LHCN-M2 (cell line): ENCODE measurements at regions not wholly inside any gene's neighbourhood (a gene's known extent, or its start where the extent isn't known, plus 50 kb on each side); places are given as distances from the start of the nearest gene placed in this dataset.

Experiments used
- DNase-seq: peaks from one replicate; pipeline ENCODE4 v3.0.0-alpha.2; 2012; ENCODE audit warnings: low read depth

DNA sequence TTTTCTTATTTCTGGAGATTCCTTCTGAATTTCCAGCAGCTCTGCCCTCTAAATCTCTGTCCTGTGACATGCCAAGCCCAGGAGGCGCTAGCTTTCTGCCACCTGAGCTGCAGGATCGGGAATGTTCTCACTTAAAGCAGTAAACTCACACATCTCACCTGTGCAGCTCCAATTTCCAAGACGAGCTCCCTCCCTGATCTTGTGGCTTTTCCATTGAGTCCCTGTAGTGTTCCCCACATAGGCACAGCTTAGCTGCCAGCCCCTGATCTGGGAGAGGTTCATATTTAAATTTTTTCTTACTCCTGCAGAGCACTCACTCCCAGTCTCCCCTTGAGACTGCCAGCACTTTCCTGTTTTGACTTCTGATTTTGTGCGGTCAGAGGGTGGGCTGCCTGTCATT is 479.3 kb downstream of the GLRX3 start:
- no peak for DNase-seq

DNA sequence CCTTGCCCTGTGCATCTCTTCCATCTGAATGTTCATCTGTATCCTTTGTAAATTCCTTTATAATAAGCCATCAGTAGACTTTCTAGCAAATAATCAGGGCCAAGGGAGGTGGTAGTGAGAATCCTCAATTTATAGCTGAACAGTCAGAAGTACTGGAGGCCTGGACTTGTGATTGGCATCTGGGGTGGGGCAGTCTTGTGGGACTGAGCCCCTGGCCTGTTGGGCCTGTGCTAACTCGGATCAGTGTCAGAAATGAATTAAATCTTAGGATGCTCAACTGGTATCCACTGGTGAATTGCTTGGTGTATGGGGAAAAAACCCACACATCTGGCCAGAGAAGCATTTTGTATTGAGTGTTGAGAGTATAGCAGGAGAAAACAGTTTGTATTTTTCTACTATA is 481.8 kb downstream of the GLRX3 start:
- DNase-seq = no peak

DNA sequence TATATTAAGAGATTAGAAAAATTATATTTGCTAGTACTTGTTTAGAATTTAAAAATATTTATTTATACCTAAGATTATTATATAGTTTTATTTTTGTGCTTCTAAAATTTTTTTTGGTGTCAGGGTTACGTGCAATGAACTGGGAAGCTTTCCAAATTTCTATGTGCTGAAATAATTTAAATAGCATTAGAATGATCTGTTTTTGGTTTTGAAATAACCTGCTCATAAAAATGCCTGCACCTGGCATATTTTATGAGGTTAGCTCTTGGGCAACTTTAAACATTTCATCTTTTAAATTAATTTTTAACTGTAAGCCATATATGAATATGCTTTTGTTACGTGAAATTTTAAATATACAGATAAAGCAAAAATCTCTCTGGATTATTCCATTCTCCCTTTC is 482.5 kb downstream of the GLRX3 start:
- no peak for DNase-seq

DNA sequence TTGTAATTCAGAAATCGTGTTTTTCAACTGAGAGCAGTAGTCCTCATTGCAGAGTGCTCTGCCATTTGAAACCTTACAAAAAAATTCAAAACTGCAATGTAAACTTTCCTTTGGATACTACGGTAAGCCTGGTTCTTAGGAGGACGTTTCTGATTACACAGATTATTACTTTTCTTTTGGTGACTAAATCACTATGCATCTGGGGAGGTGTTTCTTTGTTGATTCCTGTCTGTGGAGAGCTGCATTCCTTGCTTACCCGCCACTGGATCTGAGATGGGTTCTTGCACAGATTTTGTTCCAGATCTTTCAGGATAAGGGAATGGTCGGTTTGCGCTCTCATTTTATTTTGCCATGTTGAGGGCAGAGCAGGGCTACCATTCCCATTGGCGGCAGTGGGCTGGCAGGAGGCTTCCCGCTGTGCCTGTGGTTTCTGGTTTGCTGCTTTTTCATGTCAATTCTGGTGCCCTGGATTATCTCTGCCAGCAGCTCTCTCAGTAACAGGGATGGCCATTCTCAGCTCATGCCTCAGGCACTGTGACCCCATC is 485.1 kb downstream of the GLRX3 start:
- DNase-seq = no peak

DNA sequence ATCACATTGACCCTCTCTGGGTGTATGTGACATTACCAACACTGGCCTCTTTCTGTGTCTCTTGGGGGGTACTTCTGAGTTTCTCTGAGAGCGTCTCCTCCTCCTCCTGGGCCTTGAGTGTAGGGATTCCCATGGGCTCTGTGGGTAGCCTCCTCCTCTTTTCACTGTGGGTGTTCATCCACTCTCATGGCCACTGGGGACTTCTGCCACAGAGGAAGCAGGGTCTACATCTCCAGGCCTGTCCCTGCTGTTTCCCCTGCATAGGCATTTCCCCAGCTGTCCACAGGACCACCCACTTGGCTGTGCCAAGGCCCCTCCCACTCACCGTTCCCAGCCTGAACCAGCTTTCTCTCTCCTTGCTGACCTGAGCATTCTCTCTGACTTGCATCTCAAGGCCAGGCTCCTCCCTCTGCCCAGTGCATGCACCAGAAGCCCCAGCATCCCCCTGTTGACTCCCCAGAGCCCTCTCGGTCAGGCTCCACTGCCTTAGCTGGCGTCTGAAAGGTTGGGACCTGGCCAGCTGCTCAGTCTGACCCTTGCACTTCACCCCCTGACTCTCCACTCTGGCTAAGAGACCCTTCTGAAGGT is 487.6 kb downstream of the GLRX3 start:
- DNase-seq = no peak

DNA sequence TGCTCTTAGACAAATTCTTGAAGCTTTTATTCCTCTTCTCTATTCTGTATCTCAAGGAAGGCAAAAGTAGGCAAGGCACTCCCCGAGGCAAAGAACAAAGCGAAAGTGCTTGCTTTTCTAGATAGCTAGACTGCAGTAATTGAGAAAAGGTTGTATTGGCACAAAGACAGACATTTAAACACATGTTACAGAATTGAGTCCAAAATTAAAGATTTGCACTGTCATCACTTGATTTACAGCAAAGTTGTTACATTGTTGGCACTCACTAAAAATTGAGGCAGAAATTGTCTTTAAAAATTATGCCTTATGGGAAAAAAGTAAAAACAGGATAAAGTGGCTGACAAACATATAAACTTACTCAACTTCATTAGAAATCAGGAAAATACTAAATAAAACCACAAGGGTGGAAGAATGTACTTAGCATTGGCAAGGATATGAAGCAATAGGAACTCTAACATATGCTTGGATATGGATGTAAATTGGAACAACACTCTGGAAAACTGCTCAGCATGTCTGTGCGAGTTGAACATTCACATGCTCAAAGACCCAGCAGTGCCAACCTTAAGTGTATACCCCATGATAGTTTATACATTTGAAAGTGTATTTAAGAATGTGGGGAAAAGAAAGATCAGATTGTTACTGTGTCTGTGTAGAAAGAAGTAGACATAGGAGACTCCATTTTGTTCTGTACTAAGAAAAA is 491.3 kb downstream of the GLRX3 start:
- no peak for DNase-seq

DNA sequence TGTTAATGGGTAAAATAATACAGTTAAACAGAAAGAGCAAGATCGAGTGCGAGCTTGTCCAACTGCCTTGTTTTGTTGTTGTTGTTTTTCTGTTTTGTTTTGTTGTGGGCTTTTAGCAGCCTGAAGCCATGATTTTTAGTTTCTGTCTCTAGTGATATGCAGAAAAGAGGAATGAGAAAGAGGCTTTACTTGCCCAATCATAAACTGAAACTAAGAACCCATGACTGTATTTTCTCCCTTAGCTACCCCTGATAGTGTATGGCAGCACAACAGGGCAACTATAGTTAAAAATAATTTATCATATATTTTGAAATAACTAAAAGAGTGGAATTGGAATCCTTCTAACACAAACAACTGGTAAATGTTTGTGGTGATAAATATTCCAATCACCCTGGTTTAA is 493.9 kb downstream of the GLRX3 start:
- DNase-seq = no peak

DNA sequence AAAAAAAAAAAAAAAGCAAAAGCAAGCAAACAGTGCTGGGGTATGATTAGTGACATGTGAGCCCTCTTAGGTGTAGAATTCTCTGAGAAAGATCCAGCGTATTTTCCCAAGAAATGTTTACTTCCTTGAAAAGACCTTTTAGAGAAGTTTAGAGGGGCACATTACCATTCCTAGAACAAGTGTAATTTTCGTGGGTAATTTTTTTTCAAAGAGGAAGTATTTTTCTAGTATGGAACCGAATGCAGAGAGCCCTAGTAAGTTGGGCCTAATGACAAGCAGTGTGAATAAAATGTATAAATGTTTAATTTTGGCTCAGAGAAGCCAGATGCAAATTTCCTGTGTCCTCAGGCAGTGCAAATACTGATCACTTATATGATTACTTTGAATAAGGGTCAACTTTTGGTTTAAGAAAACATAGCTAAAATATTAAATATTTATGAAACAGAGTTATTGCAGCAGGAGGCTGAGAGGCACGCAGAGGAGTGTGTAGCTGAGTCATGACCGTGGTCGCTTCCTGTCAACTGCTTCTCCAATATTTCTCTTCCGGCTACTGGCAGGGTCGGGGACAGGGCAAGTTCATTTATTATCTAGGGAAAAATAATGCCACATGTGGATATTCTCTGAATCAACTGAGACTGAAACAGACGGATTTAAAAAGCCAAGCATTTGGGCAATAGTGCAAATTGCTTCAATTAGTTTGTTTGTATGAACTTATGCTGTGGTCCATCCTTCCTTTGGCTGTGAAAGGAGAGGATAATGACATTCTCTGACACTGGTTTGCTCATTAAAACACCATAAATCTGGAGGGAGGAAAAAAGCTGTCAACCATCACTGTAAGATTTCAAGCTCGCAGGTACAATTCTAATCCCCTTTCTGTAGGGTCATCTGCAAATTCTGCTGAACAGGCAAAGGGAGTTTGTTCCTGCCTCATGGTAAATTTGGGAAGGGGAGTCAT is 495.2 kb downstream of the GLRX3 start:
- DNase-seq = no peak

DNA sequence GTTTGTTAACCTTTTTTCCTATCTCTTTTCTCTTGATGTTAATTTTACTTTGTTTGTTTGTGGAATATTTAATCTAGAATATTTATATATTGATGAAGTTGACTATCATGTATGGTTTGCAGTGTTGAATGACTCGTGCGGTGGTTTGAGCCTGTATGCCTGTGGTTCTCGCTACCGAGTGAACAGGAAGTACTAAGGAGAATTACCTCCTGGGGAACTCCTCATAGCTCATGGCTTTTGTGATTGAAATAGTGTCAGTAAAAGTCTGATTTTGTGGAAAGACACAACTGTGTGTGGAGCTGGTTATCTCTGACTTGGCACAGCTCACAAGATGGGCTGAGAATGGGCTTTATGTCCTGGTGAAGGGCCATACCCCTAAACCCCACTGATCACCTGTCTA is 498.6 kb downstream of the GLRX3 start:
- DNase-seq = no peak

DNA sequence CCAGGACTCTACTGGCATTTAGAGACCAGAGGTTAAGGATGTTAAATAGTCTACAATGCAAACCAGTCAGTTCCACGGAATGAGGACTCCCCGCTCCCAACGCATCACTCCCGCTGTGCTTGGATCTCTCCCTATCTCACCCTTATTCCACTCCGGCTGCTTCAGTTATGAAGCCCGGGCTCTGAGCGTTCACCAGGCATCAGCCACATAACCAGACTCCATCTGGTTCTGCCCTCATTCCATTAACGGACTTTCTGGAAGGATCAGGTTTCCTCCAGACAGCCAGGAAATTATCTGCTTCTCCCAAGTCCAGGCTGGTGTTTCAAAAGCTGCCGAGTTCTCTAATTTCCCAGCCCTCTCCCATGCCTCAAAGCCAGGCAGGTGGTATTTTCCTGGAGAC is 499.3 kb downstream of the GLRX3 start:
- no peak for DNase-seq

DNA sequence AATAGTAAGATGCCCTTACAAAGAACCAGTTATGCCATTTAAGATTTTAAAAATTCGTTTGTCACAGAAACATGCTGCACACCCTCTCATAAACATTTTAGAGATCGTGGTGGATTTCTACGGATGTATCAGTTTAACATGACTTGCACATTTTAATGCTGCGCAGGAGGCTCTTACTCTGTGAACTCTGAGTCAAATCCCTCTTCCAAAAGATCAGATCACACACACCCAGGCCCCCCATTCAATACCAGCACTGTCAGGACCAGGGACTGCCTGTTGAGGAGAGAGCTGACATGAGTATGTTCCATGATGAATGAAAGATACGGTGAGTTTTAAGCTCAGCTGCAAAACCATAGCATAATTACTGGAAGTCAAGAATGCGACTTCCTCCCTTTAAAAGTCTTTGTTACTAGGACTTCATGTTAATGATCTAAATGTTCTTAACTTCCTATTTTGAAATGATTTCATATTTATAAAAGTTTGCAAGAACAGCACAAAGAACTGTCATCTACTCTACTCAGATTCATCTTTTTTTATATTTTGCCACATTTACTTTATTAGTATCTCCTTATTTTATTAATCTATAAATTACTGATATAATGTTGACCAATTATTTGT is 500.2 kb downstream of the GLRX3 start:
- no peak for DNase-seq

DNA sequence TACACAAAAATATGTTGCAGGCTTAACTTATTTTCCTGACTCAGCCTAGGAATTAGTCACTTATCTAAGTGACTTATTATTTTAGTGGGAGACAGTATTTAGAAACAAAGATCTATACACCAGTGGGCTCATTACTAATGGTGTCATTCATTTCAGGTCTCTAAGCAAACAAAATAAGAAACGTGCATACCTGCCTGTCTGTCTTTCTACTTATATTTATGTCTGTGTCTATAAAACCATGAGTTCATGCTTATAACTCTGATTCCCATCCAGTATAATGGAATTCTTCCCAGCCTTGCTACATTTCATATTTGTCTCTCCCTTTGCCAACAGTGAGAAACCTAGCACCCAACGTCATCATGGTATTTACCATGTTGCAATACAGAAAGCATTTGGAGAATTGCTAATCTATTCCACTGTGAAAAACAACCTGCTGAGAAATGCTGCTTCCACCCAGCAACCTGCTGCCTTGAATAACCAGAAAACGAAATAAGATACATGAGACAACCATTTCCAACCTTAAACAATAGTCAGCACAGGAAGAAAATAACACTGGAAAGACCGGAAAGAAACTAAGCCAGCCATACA is 501.0 kb downstream of the GLRX3 start:
- DNase-seq = no peak

DNA sequence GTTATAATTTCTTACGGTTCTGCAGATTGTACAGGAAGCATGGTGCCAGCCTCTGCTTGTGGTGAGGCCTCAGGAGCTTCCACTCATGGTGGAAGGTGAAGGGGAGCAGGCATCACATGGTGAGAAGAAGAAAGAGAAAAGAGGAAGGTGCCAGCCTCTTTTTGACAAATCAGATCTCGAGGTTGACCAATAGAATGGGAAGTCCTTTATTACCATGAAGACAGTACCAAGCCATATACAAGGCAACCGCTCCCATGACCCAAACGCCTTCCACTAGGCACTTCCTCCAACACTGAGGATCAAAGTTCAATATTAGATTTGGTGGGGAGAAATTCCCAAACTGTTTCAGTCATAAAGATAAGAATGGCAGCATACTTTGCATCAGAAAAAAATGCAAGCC is 502.8 kb downstream of the GLRX3 start:
- DNase-seq = no peak

DNA sequence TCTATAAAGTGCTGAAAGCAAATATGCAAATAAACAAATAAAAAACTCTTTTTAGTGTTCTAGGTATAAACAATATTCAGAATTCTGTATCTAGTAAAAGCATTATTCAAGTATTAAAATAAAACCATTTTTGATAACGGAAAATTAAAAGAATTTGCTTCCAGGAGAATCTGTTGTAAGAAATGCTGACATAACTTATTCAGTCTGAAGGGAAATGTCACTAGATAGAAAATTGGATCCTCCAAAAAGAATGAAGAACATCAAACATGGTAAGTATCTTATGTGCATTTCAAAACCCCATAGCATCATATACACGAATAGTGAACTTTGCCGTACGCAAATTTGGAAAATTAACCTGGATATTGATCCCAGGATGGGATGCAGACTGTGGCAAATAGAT is 506.7 kb downstream of the GLRX3 start:
- no peak for DNase-seq

DNA sequence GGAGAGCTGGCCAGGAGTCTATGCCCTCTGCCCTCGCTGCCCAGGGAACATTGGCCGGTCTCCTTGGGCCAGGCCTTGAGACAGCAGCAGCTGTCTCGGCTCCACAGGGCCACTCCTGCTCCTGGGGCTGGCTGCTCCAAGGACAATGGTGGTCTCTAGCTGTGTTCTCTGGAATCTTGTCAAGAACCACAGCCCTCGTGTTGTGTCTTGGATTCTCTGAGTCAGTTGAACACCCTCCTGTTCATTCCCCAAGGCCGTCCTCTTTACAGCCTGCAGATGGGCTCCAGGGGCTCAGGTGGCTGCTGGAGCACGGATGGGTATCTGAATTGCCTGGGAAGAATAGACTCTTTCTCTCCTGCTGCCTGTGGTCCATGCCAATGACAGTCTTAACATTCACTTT is 511.1 kb downstream of the GLRX3 start:
- no peak for DNase-seq

DNA sequence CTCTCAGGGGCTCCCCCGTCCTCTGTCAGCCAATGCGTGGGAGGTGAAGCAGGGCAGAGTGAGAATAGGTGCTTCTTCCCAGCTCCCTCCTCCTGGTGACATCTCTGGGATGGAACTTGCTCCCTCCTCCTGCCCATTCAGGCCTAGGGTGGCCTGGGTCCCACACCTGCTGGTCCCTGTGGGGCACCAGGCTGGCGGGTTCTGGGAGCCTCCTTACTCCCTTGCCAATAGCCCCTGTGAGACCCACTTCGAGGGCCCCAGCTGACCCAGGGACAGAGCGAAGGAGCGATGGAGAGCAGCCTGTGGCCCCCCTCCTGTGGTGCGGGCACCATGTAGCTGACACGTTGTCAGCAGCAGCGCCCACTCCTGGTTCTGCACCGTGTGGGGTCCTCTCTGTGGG is 512.6 kb downstream of the GLRX3 start:
- no peak for DNase-seq

DNA sequence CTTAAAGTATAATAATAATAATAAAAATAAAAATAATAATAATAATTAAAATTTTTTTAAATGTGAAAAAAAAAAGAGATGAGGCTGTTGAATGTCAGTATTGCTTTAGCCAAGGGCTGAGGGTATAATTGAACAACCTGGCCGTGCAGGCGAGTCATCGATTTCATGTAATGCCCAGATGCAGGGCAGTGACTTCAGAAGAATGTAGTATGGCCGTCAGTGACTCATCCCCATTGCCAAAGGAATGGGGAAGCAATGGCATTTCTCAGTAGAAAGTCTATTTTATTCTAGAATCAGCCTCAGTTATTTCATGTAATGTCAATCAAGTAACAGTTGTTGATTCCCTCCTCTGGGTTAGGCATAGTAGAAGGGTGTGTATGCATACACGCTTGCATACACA is 516.4 kb downstream of the GLRX3 start:
- DNase-seq = no peak

DNA sequence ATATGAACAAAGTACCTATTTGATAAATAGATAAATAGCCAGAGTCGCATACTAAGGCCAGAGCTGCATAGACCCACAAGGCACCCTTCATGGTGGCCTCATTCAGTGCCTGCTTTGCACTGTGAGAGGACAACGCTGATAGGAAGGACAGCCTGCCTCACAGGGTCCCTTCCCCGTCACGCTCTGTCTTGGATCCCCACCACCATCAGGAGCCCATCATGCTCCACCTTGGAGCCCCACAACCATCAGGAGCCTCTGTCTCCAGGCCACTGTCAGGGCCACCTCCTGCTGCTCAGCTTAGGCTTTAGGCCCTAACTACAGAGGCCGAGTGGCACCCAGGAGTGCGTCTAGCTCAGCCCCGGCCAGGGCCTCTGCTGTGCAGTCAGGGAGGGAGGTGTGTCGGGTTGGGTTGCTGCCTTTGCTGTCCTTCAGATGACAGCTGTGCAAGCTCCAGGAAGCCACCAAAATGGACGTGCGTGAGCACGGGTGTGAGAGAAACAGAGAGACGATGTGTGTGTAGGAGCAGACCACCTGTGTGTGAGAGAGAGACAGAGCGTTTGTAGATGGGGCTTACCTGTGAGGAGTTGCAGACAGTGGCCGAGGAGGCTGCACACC is 516.9 kb downstream of the GLRX3 start:
- no peak for DNase-seq

DNA sequence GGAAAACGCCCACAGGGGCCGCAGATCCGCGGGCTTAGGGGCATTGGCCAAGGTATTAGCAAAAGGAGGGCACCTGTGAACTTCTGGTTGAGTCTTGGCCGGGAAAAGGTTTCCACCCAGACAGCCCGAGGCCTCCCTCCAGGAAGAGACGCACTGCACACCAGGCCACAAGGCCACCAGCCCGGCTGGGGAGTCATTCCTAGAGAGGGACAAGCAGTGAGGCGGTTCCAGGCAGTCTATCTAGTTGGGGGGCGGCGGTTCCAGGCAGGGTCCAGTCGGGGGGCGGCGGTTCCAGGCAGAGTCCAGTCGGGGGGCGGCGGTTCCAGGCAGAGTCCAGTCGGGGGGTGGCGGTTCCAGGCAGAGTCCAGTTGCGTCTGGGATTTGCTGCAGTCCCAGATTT is 518.5 kb downstream of the GLRX3 start:
- DNase-seq = no peak

DNA sequence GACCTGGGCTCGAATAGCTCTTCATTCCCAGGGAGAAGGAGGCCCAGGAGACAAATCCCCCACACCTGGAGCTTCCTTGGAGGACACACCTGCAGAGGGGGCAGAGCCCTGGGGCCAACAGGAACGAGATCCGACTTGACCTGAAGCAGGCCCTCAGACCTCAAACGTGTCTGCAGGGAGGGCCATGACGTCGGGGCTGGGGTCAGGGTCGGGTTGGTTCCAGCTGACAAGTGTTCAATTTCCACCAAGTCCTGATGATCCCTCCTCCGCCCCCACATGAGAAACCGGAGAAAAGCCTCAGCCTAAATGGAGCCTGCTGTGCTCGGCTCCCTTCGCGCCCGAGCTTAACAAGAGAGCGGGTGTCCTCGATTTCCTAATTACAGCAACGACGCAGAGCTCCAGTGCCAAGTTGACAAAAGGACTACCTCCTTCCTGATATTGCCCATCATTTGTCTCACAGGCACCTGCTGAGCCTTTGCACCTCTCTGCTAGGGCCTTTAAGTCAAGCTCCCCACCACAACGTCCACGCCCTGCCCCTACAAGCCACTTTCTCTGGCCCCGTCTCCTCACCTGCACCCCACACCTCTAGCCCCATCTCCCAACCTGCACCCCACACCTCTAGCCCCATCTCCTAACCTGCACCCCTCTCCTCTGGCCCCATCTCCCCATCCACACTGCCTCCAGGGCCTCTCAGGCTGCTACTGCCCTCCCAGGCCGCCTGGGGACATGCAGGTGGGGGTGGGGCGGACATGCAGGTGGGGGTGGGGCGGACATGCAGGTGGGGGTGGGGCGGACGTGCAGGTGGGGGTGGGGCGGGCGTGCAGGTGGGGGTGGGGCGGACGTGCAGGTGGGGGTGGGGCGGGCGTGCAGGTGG is 519.4 kb downstream of the GLRX3 start:
- no peak for DNase-seq
